NAMALWA (cell line): ENCODE measurements at regions not wholly inside any gene's neighbourhood (a gene's known extent, or its start where the extent isn't known, plus 50 kb on each side); places are given as distances from the start of the nearest gene placed in this dataset.
"Not testable (repeated sequence)": the region's sequence is repeated elsewhere in the genome, so short reads cannot be mapped to it uniquely, and the experiment has no call there.

Experiments used
- DNase-seq: peaks from one replicate; pipeline ENCODE4 v3.0.0-alpha.2; 2015; ENCODE audit warnings: low spot score

GRCh38 chr7:3138206-3138605 is 94.5 kb upstream of the CARD11 start:
- DNase-seq, result no peak

GRCh38 chr7:3138997-3139396 is 95.3 kb upstream of the CARD11 start:
- DNase-seq, result no peak

- no peak for DNase-seq
These were observed 97.2 kb upstream of the CARD11 start for GRCh38 chr7:3140834-3141233.

GRCh38 chr7:3141326-3141725 is 97.7 kb upstream of the CARD11 start:
- no peak for DNase-seq

GRCh38 chr7:3143869-3144775 is 100.5 kb upstream of the CARD11 start:
- no peak for DNase-seq

- DNase-seq, result not testable (repeated sequence)
These were observed 101.1 kb upstream of the CARD11 start for GRCh38 chr7:3144776-3145125.

GRCh38 chr7:3146571-3147226 is 103.0 kb upstream of the CARD11 start:
- no peak for DNase-seq

GRCh38 chr7:3148471-3148870 is 104.8 kb upstream of the CARD11 start:
- DNase-seq, result not testable (repeated sequence)

GRCh38 chr7:3149231-3149995 is 105.7 kb upstream of the CARD11 start:
- DNase-seq, result no peak

GRCh38 chr7:3150027-3150426 is 106.4 kb upstream of the CARD11 start:
- peak; percentile 55 for DNase-seq

- peak; percentile 74 for DNase-seq
These were observed 108.1 kb upstream of the CARD11 start for GRCh38 chr7:3151784-3152183.

GRCh38 chr7:3152714-3153113 is 109.0 kb upstream of the CARD11 start:
- DNase-seq, result no peak

GRCh38 chr7:3153118-3153517 is 109.5 kb upstream of the CARD11 start:
- DNase-seq, result peak; percentile 36

GRCh38 chr7:3154317-3154716 is 110.7 kb upstream of the CARD11 start:
- no peak for DNase-seq

GRCh38 chr7:3154881-3155494 is 111.3 kb upstream of the CARD11 start:
- DNase-seq, result peak; percentile 89

- DNase-seq, result no peak
These were observed 112.8 kb upstream of the CARD11 start for GRCh38 chr7:3156508-3156907.

GRCh38 chr7:3157566-3158287 is 114.1 kb upstream of the CARD11 start:
- no peak for DNase-seq

- DNase-seq, result no peak
These were observed 114.7 kb upstream of the CARD11 start for GRCh38 chr7:3158341-3158760.

GRCh38 chr7:3159039-3159438 is 115.4 kb upstream of the CARD11 start:
- no peak for DNase-seq

GRCh38 chr7:3159445-3159844 is 115.8 kb upstream of the CARD11 start:
- no peak for DNase-seq

GRCh38 chr7:3159926-3160325 is 116.3 kb upstream of the CARD11 start:
- not testable (repeated sequence) for DNase-seq

- DNase-seq, result peak; percentile 31
These were observed 118.6 kb upstream of the CARD11 start for GRCh38 chr7:3162289-3162688.
